ENCODE measurements at regions not wholly inside any gene's neighbourhood (a gene's known extent, or its start where the extent isn't known, plus 50 kb on each side); places are given as distances from the start of the nearest gene placed in this dataset.

GRCh38 chr1:54497338-54497737, 50.7 kb upstream of the ACOT11 start:
- peaks cover 5 to 6% of the 10 kb centered on the region in 2 donors for H3K4me1 ChIP-seq
- in situ Hi-C loops (cut with MboI; ENCODE audit: low sequenced_read_pairs in 4 of 4): loop anchor here (10.0 to 25.0 kb wide), 4 partner anchors 235 to 433 kb away; partner anchors contain the start of genes CYB5RL (in 1 of the 4) and MRPL37 (in 1 of the 4)
- H3K27me3 ChIP-seq: peaks cover 0 to 21% (median 6%) of the 10 kb centered on the region in 3 donors
- intact Hi-C loops (cut with DNase I; ENCODE audit: low total_unique reads): no loop called here
- no peaks in the 10 kb centered on the region for H3K9me3 ChIP-seq
- no peak for DNase-seq
- H3K36me3 ChIP-seq: no peaks in the 10 kb centered on the region
- no peak overlapping the region for H3K4me3 ChIP-seq
- no peak for ATAC-seq
- no peak overlapping the region for H3K27ac ChIP-seq
- no peak for TF ChIP-seq POLR2A (IDR thresholded peaks at IDR 0.05)
- TF ChIP-seq CTCF (IDR thresholded peaks at IDR 0.05 in 4 of 5, conservative IDR thresholded peaks at IDR 0.05 in 1 of 5): no peak

DNA sequence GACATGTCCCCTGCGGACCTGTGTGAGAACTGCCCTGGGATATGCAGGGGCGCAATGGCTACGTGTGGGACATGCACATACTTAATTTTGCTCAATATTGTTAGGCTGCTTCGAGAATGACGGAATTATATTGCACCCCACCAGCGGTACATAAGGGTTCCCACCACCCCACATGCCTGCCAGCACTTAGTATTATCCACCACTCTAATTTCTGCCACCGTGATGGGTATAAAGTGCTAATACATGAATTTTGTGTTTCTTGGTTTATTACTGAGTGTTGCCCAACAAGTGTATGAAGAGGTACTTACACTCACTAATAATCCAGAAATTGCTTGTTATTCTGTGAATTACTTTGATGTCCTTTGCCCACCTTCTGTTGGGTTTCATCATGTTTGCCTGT, 52.1 kb upstream of the ACOT11 start:
- no peak for ATAC-seq
- in situ Hi-C loops (cut with MboI; ENCODE audit: low sequenced_read_pairs in 4 of 4) (loop anchor here (10.0 to 25.0 kb wide), 4 partner anchors 234 to 431 kb away; partner anchors contain the start of genes CYB5RL (in 1 of the 4) and MRPL37 (in 1 of the 4)), intact Hi-C loops (cut with DNase I; ENCODE audit: low total_unique reads) (no loop called here)
- H3K4me1 ChIP-seq: peaks cover 5 to 6% of the 10 kb centered on the region in 2 donors
- no peak for DNase-seq
- no peak overlapping the region for H3K4me3 ChIP-seq
- TF ChIP-seq CTCF (IDR thresholded peaks at IDR 0.05 in 4 of 5, conservative IDR thresholded peaks at IDR 0.05 in 1 of 5) (no peak), POLR2A (IDR thresholded peaks at IDR 0.05) (no peak)
- no peaks in the 10 kb centered on the region for H3K9me3 ChIP-seq
- peaks cover 0 to 21% (median 6%) of the 10 kb centered on the region in 3 donors for H3K27me3 ChIP-seq
- no peak overlapping the region for H3K27ac ChIP-seq
- no peaks in the 10 kb centered on the region for H3K36me3 ChIP-seq

GRCh38 chr1:54493608-54494007, 54.4 kb upstream of the ACOT11 start:
- Histone ChIP-seq H3K9me3 (no peaks in the 10 kb centered on the region), H3K36me3 (no peaks in the 10 kb centered on the region), H3K27ac (no peak overlapping the region), H3K4me3 (no peak overlapping the region), H3K4me1 (peaks cover 6 to 7% of the 10 kb centered on the region in 2 donors), H3K27me3 (peaks cover 0 to 6% (median 6%) of the 10 kb centered on the region in 3 donors)
- no peak for DNase-seq
- ATAC-seq: no peak
- TF ChIP-seq CTCF (IDR thresholded peaks at IDR 0.05 in 4 of 5, conservative IDR thresholded peaks at IDR 0.05 in 1 of 5): no peak
- no peak for TF ChIP-seq POLR2A (IDR thresholded peaks at IDR 0.05)
- in situ Hi-C loops (cut with MboI; ENCODE audit: low sequenced_read_pairs in 4 of 4): loop anchor here (10.0 to 25.0 kb wide), 4 partner anchors 231 to 429 kb away; partner anchors contain the start of genes CYB5RL (in 1 of the 4) and MRPL37 (in 1 of the 4)
- intact Hi-C loops (cut with DNase I; ENCODE audit: low total_unique reads): no loop called here

- in situ Hi-C loops (cut with MboI; ENCODE audit: low sequenced_read_pairs in 4 of 4): loop anchor here (10.0 to 25.0 kb wide), 4 partner anchors 228 to 426 kb away; partner anchors contain the start of genes CYB5RL (in 1 of the 4) and MRPL37 (in 1 of the 4)
- intact Hi-C loops (cut with DNase I; ENCODE audit: low total_unique reads): no loop called here
These were observed 57.4 kb upstream of the ACOT11 start for GRCh38 chr1:54490361-54491248.

More at GRCh38 chr1:54490361-54491248, 57.4 kb upstream of the ACOT11 start:
- DNase-seq (no peak), ATAC-seq (no peak)
- H3K27me3 ChIP-seq: no peaks in the 10 kb centered on the region
- H3K36me3 ChIP-seq: no peaks in the 10 kb centered on the region
- H3K4me1 ChIP-seq: peaks cover 11 to 15% of the 10 kb centered on the region in 2 donors
- no peak overlapping the region for H3K27ac ChIP-seq
- TF ChIP-seq POLR2A (IDR thresholded peaks at IDR 0.05) (no peak), CTCF (IDR thresholded peaks at IDR 0.05 in 4 of 5, conservative IDR thresholded peaks at IDR 0.05 in 1 of 5) (no peak)
- no peak overlapping the region for H3K4me3 ChIP-seq
- H3K9me3 ChIP-seq: no peaks in the 10 kb centered on the region
